ENCODE measurements at regions not wholly inside any gene's neighbourhood (a gene's known extent, or its start where the extent isn't known, plus 50 kb on each side); places are given as distances from the start of the nearest gene placed in this dataset.

GRCh38 chr19:8926341-8926740 lies 83.9 kb downstream of the MUC16 start:
- no peaks in the 10 kb centered on the region for H3K27me3 ChIP-seq
- DNase-seq (no peak), ATAC-seq (no peak)
- no peak overlapping the region for H3K27ac ChIP-seq
- H3K36me3 ChIP-seq = no peaks in the 10 kb centered on the region
- no peak overlapping the region for H3K4me3 ChIP-seq
- no peak for TF ChIP-seq CTCF (IDR thresholded peaks at IDR 0.05)
- intact Hi-C loops (cut with DNase I) = no loop called here
- no peaks in the 10 kb centered on the region for H3K4me1 ChIP-seq
- H3K9me3 ChIP-seq = no peaks in the 10 kb centered on the region

- Histone ChIP-seq H3K36me3 (no peaks in the 10 kb centered on the region), H3K4me3 (no peak overlapping the region), H3K4me1 (no peaks in the 10 kb centered on the region), H3K9me3 (no peaks in the 10 kb centered on the region), H3K27me3 (no peaks in the 10 kb centered on the region), H3K27ac (no peak overlapping the region)
- no peak for ATAC-seq
- intact Hi-C loops (cut with DNase I) = no loop called here
- TF ChIP-seq CTCF (IDR thresholded peaks at IDR 0.05) = no peak
- DNase-seq = no peak
Observed at GRCh38 chr19:8935460-8935859, 74.7 kb downstream of the MUC16 start.

GRCh38 chr19:8938576-8938975 lies 71.6 kb downstream of the MUC16 start:
- no peaks in the 10 kb centered on the region for H3K9me3 ChIP-seq
- no peak for DNase-seq
- intact Hi-C loops (cut with DNase I) = no loop called here
- no peak for TF ChIP-seq CTCF (IDR thresholded peaks at IDR 0.05)
- ATAC-seq = no peak
- H3K27me3 ChIP-seq = no peaks in the 10 kb centered on the region
- H3K27ac ChIP-seq = no peak overlapping the region
- H3K4me1 ChIP-seq = no peaks in the 10 kb centered on the region
- no peak overlapping the region for H3K4me3 ChIP-seq
- H3K36me3 ChIP-seq = no peaks in the 10 kb centered on the region

All from upper lobe of right lung (tissue), 1 donor.